ENCODE measurements at regions not wholly inside any gene's neighbourhood (a gene's known extent, or its start where the extent isn't known, plus 50 kb on each side); places are given as distances from the start of the nearest gene placed in this dataset.

GRCh38 chr5:105407200-105407599 lies 1844.6 kb upstream of the NUDT12 start:
- TF ChIP-seq CTCF (IDR thresholded peaks at IDR 0.05; ENCODE audit: insufficient read depth, low read depth, low read length) (no peak), EZH2 (IDR thresholded peaks at IDR 0.05; ENCODE audit: insufficient read depth, low read length) (no peak)

Measured in astrocyte (in vitro differentiated cells and primary cell).